Neuronal stem cell (in vitro differentiated cells): ENCODE measurements at regions not wholly inside any gene's neighbourhood (a gene's known extent, or its start where the extent isn't known, plus 50 kb on each side); places are given as distances from the start of the nearest gene placed in this dataset.

ENCODE experiments used
- DNase-seq: peaks from one replicate; pipeline ENCODE4 v3.0.0-alpha.2; 2013; ENCODE audit warnings: low spot score
- H2AFZ ChIP-seq: one replicate; pipeline ENCODE4 v1.6.1; 2013; ENCODE audit warnings: mild to moderate bottlenecking, low read length, inconsistent platforms
- H2AK5ac ChIP-seq: 2 replicates; pipeline ENCODE4 v1.6.1; 2013; ENCODE audit warnings: low read depth, mild to moderate bottlenecking, inconsistent platforms, low read length, moderate library complexity, mixed read lengths
- H2BK120ac ChIP-seq: 2 replicates; pipeline ENCODE4 v1.6.1; 2013; ENCODE audit warnings: low read depth, mild to moderate bottlenecking, inconsistent platforms, low read length, moderate library complexity, mixed read lengths
- H2BK12ac ChIP-seq: one replicate; pipeline ENCODE4 v1.6.1; 2013; ENCODE audit warnings: low read length, inconsistent platforms
- H2BK15ac ChIP-seq: 2 replicates; pipeline ENCODE4 v1.6.1; 2013; ENCODE audit warnings: mild to moderate bottlenecking, low read length, inconsistent platforms, mixed read lengths
- H2BK5ac ChIP-seq: one replicate; pipeline ENCODE4 v1.6.1; 2013; ENCODE audit warnings: inconsistent platforms, mild to moderate bottlenecking, low read length, moderate library complexity
- H3K14ac ChIP-seq: one replicate; pipeline ENCODE4 v1.6.1; 2013; ENCODE audit warnings: low read length, inconsistent platforms
- H3K18ac ChIP-seq: 2 replicates; pipeline ENCODE4 v1.6.1; 2013; ENCODE audit warnings: low read length, inconsistent platforms
- H3K23ac ChIP-seq: 2 replicates; pipeline ENCODE4 v1.6.1; 2013; ENCODE audit warnings: low read depth, mild to moderate bottlenecking, mixed read lengths, low read length, inconsistent platforms; ENCODE audit not compliant: poor library complexity
- H3K27ac ChIP-seq: replicated peaks from 3 replicates; pipeline ENCODE4 v1.5.1; 2013; ENCODE audit warnings: low read length, inconsistent platforms
- H3K27me3 ChIP-seq, 3 experiments: 2 replicates each; pipeline ENCODE4 v1.6.1; 2013; ENCODE audit warnings: low read length in 3 of 3, mild to moderate bottlenecking in 2 of 3, inconsistent platforms in 1 of 3, low read depth in 1 of 3, mixed read lengths in 1 of 3, moderate library complexity in 1 of 3; ENCODE audit not compliant: control insufficient read depth in 3 of 3, insufficient read depth in 3 of 3
- H3K36me3 ChIP-seq, 2 donors: replicated peaks in 1 of 2; 2 replicates each; pipeline ENCODE4 v1.6.1; 2013; ENCODE audit warnings: low read length in 2 of 2; ENCODE audit not compliant: control insufficient read depth in 2 of 2, insufficient read depth in 2 of 2
- H3K4ac ChIP-seq: 2 replicates; pipeline ENCODE4 v1.6.1; 2013; ENCODE audit warnings: inconsistent platforms, mild to moderate bottlenecking, low read length, moderate library complexity
- H3K4me1 ChIP-seq, 2 donors: 1 replicate in 1 of 2; 2 replicates in 1 of 2; pipeline ENCODE4 v1.6.1; 2013; ENCODE audit warnings: low read length in 2 of 2, low read depth in 1 of 2; ENCODE audit not compliant: control insufficient read depth in 2 of 2, insufficient read depth in 1 of 2
- H3K4me2 ChIP-seq: one replicate; pipeline ENCODE4 v1.6.1; 2013; ENCODE audit warnings: mild to moderate bottlenecking, low read length, inconsistent platforms; ENCODE audit not compliant: insufficient read depth, poor library complexity, severe bottlenecking
- H3K4me3 ChIP-seq, 2 donors: 2 replicates each; pipeline ENCODE4 v1.5.1; 2013; ENCODE audit warnings: low read length in 2 of 2, mild to moderate bottlenecking in 2 of 2, inconsistent platforms in 1 of 2, moderate library complexity in 1 of 2
- H3K79me1 ChIP-seq: one replicate; pipeline ENCODE4 v1.6.1; 2013; ENCODE audit warnings: low read depth, mild to moderate bottlenecking, inconsistent platforms, low read length, moderate library complexity
- H3K9ac ChIP-seq: one replicate; pipeline ENCODE4 v1.6.1; 2013; ENCODE audit warnings: mild to moderate bottlenecking, low read depth, low read length, inconsistent platforms; ENCODE audit not compliant: poor library complexity
- H3K9me3 ChIP-seq, 2 donors: replicated peaks in 1 of 2; 2 replicates each; pipeline versions ENCODE3 to v1.6.1; 2013; ENCODE audit warnings: low read length in 2 of 2, mild to moderate bottlenecking in 2 of 2, inconsistent platforms in 1 of 2, low read depth in 1 of 2, mixed read lengths in 1 of 2, moderate library complexity in 1 of 2; ENCODE audit not compliant: control insufficient read depth in 2 of 2, insufficient read depth in 1 of 2
- H4K8ac ChIP-seq: one replicate; pipeline ENCODE4 v1.6.1; 2013; ENCODE audit warnings: low read depth, mild to moderate bottlenecking, inconsistent platforms, low read length, moderate library complexity
- H4K91ac ChIP-seq: one replicate; pipeline ENCODE4 v1.6.1; 2013; ENCODE audit warnings: low read length, low read depth, mild to moderate bottlenecking, inconsistent platforms; ENCODE audit not compliant: poor library complexity
- WGBS, 2 donors: extraction: QIAGEN DNeasy Blood & Tissue Kit; methylation state at CpG; one replicate each; pipeline ENCODE4 v1.1.7; 2013; ENCODE audit warnings: missing lambda C conversion rate in 2 of 2, mixed read lengths in 1 of 2; ENCODE audit not compliant: insufficient read length in 2 of 2, insufficient replicate concordance in 1 of 2; ENCODE audit errors: extremely low coverage in 2 of 2; 5-methylcytosine and 5-hydroxymethylcytosine counted together

- H3K36me3 ChIP-seq, result no peaks in the 10 kb centered on the region
- no peak overlapping the region for H2BK120ac ChIP-seq
- no peak overlapping the region for H3K4me2 ChIP-seq
- no peak overlapping the region for H4K91ac ChIP-seq
- DNase-seq, result no peak
- H4K8ac ChIP-seq, result no peak overlapping the region
- no peak overlapping the region for H2AK5ac ChIP-seq
- H3K4me3 ChIP-seq, result no peak overlapping the region
- no peak overlapping the region for H2BK15ac ChIP-seq
- H3K9me3 ChIP-seq, result peaks cover 0 to 4% of the 10 kb centered on the region in 2 donors
- no peak overlapping the region for H3K9ac ChIP-seq
- H3K18ac ChIP-seq, result no peak overlapping the region
- H2BK12ac ChIP-seq, result no peak overlapping the region
- H3K23ac ChIP-seq, result no peak overlapping the region
- H2AFZ ChIP-seq, result no peak overlapping the region
- no peak overlapping the region for H3K14ac ChIP-seq
- H3K4me1 ChIP-seq, result no peaks in the 10 kb centered on the region
- no peaks in the 10 kb centered on the region for H3K27me3 ChIP-seq
- H3K27ac ChIP-seq, result no peak overlapping the region
- no peak overlapping the region for H2BK5ac ChIP-seq
- H3K4ac ChIP-seq, result no peak overlapping the region
- H3K79me1 ChIP-seq, result no peaks in the 10 kb centered on the region
Observed at GRCh38 chr6:112752791-112753190, 405.7 kb downstream of the RFPL4B start.

GRCh38 chr6:112760831-112761230 lies 413.7 kb downstream of the RFPL4B start:
- Histone ChIP-seq H3K36me3 (no peaks in the 10 kb centered on the region), H3K4me3 (no peak overlapping the region), H3K4ac (no peak overlapping the region), H3K4me2 (no peak overlapping the region), H2BK12ac (no peak overlapping the region), H3K27me3 (no peaks in the 10 kb centered on the region), H2AFZ (no peak overlapping the region), H3K18ac (no peak overlapping the region), H3K27ac (no peak overlapping the region), H2BK120ac (no peak overlapping the region), H3K9me3 (peaks cover 0 to 9% of the 10 kb centered on the region in 2 donors), H3K23ac (no peak overlapping the region), H3K9ac (no peak overlapping the region), H3K14ac (no peak overlapping the region), H4K8ac (no peak overlapping the region), H2AK5ac (no peak overlapping the region), H3K4me1 (peaks cover 0 to 5% of the 10 kb centered on the region in 2 donors), H3K79me1 (no peaks in the 10 kb centered on the region), H4K91ac (no peak overlapping the region), H2BK15ac (no peak overlapping the region), H2BK5ac (no peak overlapping the region)
- no peak for DNase-seq

GRCh38 chr6:112761740-112762139 lies 414.6 kb downstream of the RFPL4B start:
- no peak overlapping the region for H3K9ac ChIP-seq
- H2BK5ac ChIP-seq, result no peak overlapping the region
- no CpG with 5 or more reads among the region's 2 CpGs for WGBS, 2 donors
- H2BK15ac ChIP-seq, result no peak overlapping the region
- H4K91ac ChIP-seq, result no peak overlapping the region
- H2BK12ac ChIP-seq, result no peak overlapping the region
- H3K4me3 ChIP-seq, result no peak overlapping the region
- H3K9me3 ChIP-seq, result peaks cover under 1 to 12% of the 10 kb centered on the region in 2 donors
- H3K14ac ChIP-seq, result no peak overlapping the region
- H3K79me1 ChIP-seq, result no peaks in the 10 kb centered on the region
- H3K36me3 ChIP-seq, result no peaks in the 10 kb centered on the region
- no peak overlapping the region for H2AFZ ChIP-seq
- no peak for DNase-seq
- no peak overlapping the region for H2BK120ac ChIP-seq
- H3K4me2 ChIP-seq, result no peak overlapping the region
- H3K4ac ChIP-seq, result no peak overlapping the region
- peaks cover 0 to 5% of the 10 kb centered on the region in 2 donors for H3K4me1 ChIP-seq
- H3K27ac ChIP-seq, result peak overlapping the region; percentile 5
- no peak overlapping the region for H3K18ac ChIP-seq
- no peak overlapping the region for H2AK5ac ChIP-seq
- H4K8ac ChIP-seq, result no peak overlapping the region
- H3K23ac ChIP-seq, result no peak overlapping the region
- H3K27me3 ChIP-seq, result no peaks in the 10 kb centered on the region

- H3K27me3 ChIP-seq, result no peaks in the 10 kb centered on the region
- no peak overlapping the region for H2BK5ac ChIP-seq
- no peak overlapping the region for H3K14ac ChIP-seq
- H2AK5ac ChIP-seq, result no peak overlapping the region
- no peak overlapping the region for H2BK12ac ChIP-seq
- H3K27ac ChIP-seq, result no peak overlapping the region
- no peak overlapping the region for H3K4me3 ChIP-seq
- no peak overlapping the region for H3K4me2 ChIP-seq
- no peaks in the 10 kb centered on the region for H3K79me1 ChIP-seq
- H2AFZ ChIP-seq, result no peak overlapping the region
- H3K4me1 ChIP-seq, result peaks cover 0 to 5% of the 10 kb centered on the region in 2 donors
- no peak overlapping the region for H3K4ac ChIP-seq
- no peak overlapping the region for H4K8ac ChIP-seq
- no peak overlapping the region for H2BK15ac ChIP-seq
- DNase-seq, result no peak
- H3K9me3 ChIP-seq, result peaks cover 5 to 26% of the 10 kb centered on the region in 2 donors
- H3K23ac ChIP-seq, result no peak overlapping the region
- no peak overlapping the region for H3K18ac ChIP-seq
- H2BK120ac ChIP-seq, result no peak overlapping the region
- H3K36me3 ChIP-seq, result no peaks in the 10 kb centered on the region
- H3K9ac ChIP-seq, result no peak overlapping the region
- no peak overlapping the region for H4K91ac ChIP-seq
- WGBS, 2 donors, result no CpG with 5 or more reads among the region's 2 CpGs
Observed at GRCh38 chr6:112764377-112764776, 417.2 kb downstream of the RFPL4B start.
